Stomach smooth muscle (tissue), 2 donors: ENCODE measurements at regions not wholly inside any gene's neighbourhood (a gene's known extent, or its start where the extent isn't known, plus 50 kb on each side); places are given as distances from the start of the nearest gene placed in this dataset.

Experiments
- H3K27ac ChIP-seq: one replicate; pipeline ENCODE4 v1.7.0; 2013; ENCODE audit warnings: mild to moderate bottlenecking, low read length, inconsistent platforms
- H3K27me3 ChIP-seq, 2 donors: one replicate each; pipeline ENCODE4 v1.7.0; 2013; ENCODE audit warnings: low read length in 2 of 2; ENCODE audit not compliant: insufficient read depth in 2 of 2, control insufficient read depth in 1 of 2
- H3K36me3 ChIP-seq, 2 donors: one replicate each; pipeline ENCODE4 v1.7.0; 2013; ENCODE audit warnings: low read length in 2 of 2; ENCODE audit not compliant: control insufficient read depth in 2 of 2, insufficient read depth in 2 of 2
- H3K4me1 ChIP-seq: one replicate; pipeline ENCODE4 v1.7.0; 2013; ENCODE audit warnings: low read length; ENCODE audit not compliant: control insufficient read depth, insufficient read depth
- H3K4me3 ChIP-seq, 2 donors: one replicate each; pipeline ENCODE4 v1.7.0; 2013; ENCODE audit warnings: low read length in 2 of 2
- H3K9ac ChIP-seq, 2 donors: one replicate each; pipeline ENCODE4 v1.7.0; 2013; ENCODE audit warnings: low read length in 2 of 2, mild to moderate bottlenecking in 1 of 2
- H3K9me3 ChIP-seq, 2 donors: one replicate each; pipeline ENCODE4 v1.7.0; 2013; ENCODE audit warnings: low read length in 2 of 2; ENCODE audit not compliant: control insufficient read depth in 2 of 2
- donor health status: healthy.
- donor health status: Pancreatic carcinoma.

DNA sequence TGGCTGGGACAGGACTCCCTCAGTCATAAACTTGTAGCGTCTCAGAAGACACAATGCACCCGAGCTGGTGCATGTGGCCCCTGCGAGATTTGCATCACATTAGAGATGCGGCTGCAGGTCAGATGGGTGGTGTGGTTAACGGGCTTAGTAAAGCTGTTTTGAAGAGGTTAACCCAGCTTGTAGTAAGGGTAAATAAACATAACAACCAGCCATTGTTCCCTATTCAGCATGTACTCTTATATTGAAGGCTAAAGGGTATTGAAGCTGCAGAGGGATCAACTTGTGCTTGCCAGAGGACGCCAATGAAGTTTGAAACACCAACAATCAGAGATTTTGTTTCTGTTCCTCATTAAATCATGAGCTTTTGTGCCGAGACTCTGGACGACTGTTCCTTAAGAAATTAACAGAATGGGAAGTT, 79.4 kb downstream of the ZIC5 start:
- no peak overlapping the region for H3K9ac ChIP-seq
- H3K9me3 ChIP-seq = no peaks in the 10 kb centered on the region
- H3K4me1 ChIP-seq = peaks cover 6% of the 10 kb centered on the region
- no peak overlapping the region for H3K27ac ChIP-seq
- H3K4me3 ChIP-seq = no peak overlapping the region
- H3K36me3 ChIP-seq = no peaks in the 10 kb centered on the region
- H3K27me3 ChIP-seq = peaks cover 22 to 30% of the 10 kb centered on the region in 2 donors

- no peak overlapping the region for H3K27ac ChIP-seq
- H3K4me3 ChIP-seq = no peak overlapping the region
These were observed 84.9 kb downstream of the ZIC5 start for GRCh38 chr13:99886706-99887105.

DNA sequence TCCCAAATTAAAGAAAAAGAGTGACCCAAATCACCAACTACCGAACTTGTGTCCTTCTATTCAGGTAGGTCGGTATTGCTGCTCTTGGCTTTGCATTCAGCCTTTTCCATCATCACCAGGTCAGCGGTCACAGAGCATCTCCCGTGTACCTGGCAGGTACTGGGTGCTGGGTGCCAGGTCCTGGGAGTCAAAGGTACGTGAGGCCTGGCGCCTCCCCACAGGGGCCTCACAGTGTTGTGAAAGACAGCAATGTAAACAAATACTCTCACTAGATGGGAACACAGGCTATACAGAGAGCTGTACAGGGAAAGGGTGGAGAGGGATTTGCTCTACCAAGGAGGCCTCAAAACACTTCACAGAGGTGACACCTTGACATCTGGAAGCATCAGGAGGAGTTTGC, 86.7 kb downstream of the ZIC5 start:
- H3K27ac ChIP-seq = no peak overlapping the region
- no peaks in the 10 kb centered on the region for H3K9me3 ChIP-seq
- H3K4me1 ChIP-seq = no peaks in the 10 kb centered on the region
- H3K27me3 ChIP-seq = peaks cover 0 to 2% of the 10 kb centered on the region in 2 donors
- H3K9ac ChIP-seq = no peak overlapping the region
- no peak overlapping the region for H3K4me3 ChIP-seq
- no peaks in the 10 kb centered on the region for H3K36me3 ChIP-seq

More at GRCh38 chr13:99886706-99887105, 84.9 kb downstream of the ZIC5 start:
- Histone ChIP-seq H3K9ac (no peak overlapping the region), H3K27me3 (no peaks in the 10 kb centered on the region), H3K9me3 (no peaks in the 10 kb centered on the region), H3K36me3 (no peaks in the 10 kb centered on the region), H3K4me1 (no peaks in the 10 kb centered on the region)

GRCh38 chr13:99883805-99884204, 87.8 kb downstream of the ZIC5 start:
- no peak overlapping the region for H3K27ac ChIP-seq
- H3K4me3 ChIP-seq = no peak overlapping the region
- H3K27me3 ChIP-seq = peaks cover 0 to 2% of the 10 kb centered on the region in 2 donors
- no peaks in the 10 kb centered on the region for H3K9me3 ChIP-seq
- H3K4me1 ChIP-seq = no peaks in the 10 kb centered on the region
- no peaks in the 10 kb centered on the region for H3K36me3 ChIP-seq
- no peak overlapping the region for H3K9ac ChIP-seq

GRCh38 chr13:99878921-99879610, 92.5 kb downstream of the ZIC5 start:
- no peak overlapping the region for H3K4me3 ChIP-seq
- no peaks in the 10 kb centered on the region for H3K36me3 ChIP-seq
- no peak overlapping the region for H3K9ac ChIP-seq
- H3K27me3 ChIP-seq = peaks cover 0 to 2% of the 10 kb centered on the region in 2 donors
- no peak overlapping the region for H3K27ac ChIP-seq
- no peaks in the 10 kb centered on the region for H3K4me1 ChIP-seq
- H3K9me3 ChIP-seq = no peaks in the 10 kb centered on the region

- H3K4me3 ChIP-seq = no peak overlapping the region
- no peaks in the 10 kb centered on the region for H3K9me3 ChIP-seq
- H3K4me1 ChIP-seq = no peaks in the 10 kb centered on the region
- H3K36me3 ChIP-seq = no peaks in the 10 kb centered on the region
- no peak overlapping the region for H3K27ac ChIP-seq
- H3K27me3 ChIP-seq = peaks cover 0 to 2% of the 10 kb centered on the region in 2 donors
- no peak overlapping the region for H3K9ac ChIP-seq
These were observed 94.9 kb downstream of the ZIC5 start for GRCh38 chr13:99876651-99877050.

DNA sequence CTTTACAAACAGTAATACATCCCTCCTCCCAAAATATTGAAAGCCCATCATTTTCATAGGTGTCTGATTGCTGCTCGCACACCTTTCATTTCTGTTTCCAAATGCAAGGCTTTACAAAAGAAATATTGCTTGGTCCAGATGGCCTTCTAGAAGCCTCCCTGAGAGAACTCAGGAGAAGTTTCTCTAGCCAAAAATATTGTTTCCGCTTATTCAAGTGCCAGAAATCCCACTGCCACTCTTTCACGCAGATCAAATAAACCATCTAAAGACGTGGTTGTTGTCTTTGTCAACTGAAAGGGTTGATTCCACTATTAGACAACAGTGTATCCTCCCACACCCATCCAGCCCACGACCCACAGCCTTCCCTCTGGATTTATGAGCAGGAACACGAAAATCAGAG, 96.2 kb downstream of the ZIC5 start:
- Histone ChIP-seq H3K27me3 (peaks cover 0 to under 1% of the 10 kb centered on the region in 2 donors), H3K4me1 (no peaks in the 10 kb centered on the region), H3K27ac (no peak overlapping the region), H3K9ac (no peak overlapping the region), H3K4me3 (no peak overlapping the region), H3K36me3 (no peaks in the 10 kb centered on the region), H3K9me3 (no peaks in the 10 kb centered on the region)

DNA sequence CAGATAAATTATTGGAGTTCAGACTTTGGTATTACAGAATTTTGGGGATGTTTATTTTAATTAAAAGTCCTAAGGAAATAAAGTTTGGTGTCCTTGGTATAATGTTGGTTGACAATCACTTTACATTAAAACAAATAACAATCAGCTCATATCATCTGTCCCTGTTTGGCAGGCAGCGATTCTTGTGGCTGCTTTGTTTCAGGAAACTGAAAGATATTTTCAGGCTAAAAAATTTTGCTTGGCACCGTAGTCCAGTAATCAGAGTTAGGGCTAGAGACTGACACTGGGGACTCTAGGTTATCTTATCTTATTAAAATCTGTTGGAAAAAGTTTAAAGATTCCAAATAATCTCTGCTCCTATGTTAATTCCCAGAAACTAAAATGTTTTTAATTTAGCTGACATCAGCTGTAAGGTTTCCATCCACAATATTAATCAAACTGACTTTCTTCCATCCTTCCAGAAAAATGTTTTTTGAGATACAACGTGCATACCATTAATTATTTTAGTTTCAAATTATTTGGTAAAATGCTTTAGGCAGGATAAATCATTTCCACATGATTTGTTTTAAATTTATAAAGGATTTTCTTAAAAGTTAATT, 97.6 kb downstream of the ZIC5 start:
- Histone ChIP-seq H3K4me3 (no peak overlapping the region), H3K9ac (no peak overlapping the region), H3K4me1 (no peaks in the 10 kb centered on the region), H3K36me3 (no peaks in the 10 kb centered on the region), H3K27ac (no peak overlapping the region), H3K9me3 (no peaks in the 10 kb centered on the region), H3K27me3 (no peaks in the 10 kb centered on the region)

GRCh38 chr13:99873141-99873540, 98.4 kb downstream of the ZIC5 start:
- H3K36me3 ChIP-seq = no peaks in the 10 kb centered on the region
- no peak overlapping the region for H3K9ac ChIP-seq
- H3K4me1 ChIP-seq = no peaks in the 10 kb centered on the region
- H3K9me3 ChIP-seq = no peaks in the 10 kb centered on the region
- H3K4me3 ChIP-seq = no peak overlapping the region
- no peak overlapping the region for H3K27ac ChIP-seq
- no peaks in the 10 kb centered on the region for H3K27me3 ChIP-seq

GRCh38 chr13:99871249-99871898, 100.2 kb downstream of the ZIC5 start:
- no peaks in the 10 kb centered on the region for H3K9me3 ChIP-seq
- no peaks in the 10 kb centered on the region for H3K36me3 ChIP-seq
- no peaks in the 10 kb centered on the region for H3K27me3 ChIP-seq
- H3K4me3 ChIP-seq = no peak overlapping the region
- no peaks in the 10 kb centered on the region for H3K4me1 ChIP-seq
- H3K9ac ChIP-seq = no peak overlapping the region
- H3K27ac ChIP-seq = no peak overlapping the region

GRCh38 chr13:99870541-99870940, 101.0 kb downstream of the ZIC5 start:
- Histone ChIP-seq H3K27me3 (no peaks in the 10 kb centered on the region), H3K4me1 (no peaks in the 10 kb centered on the region), H3K27ac (no peak overlapping the region), H3K9ac (no peak overlapping the region), H3K36me3 (no peaks in the 10 kb centered on the region), H3K4me3 (no peak overlapping the region), H3K9me3 (no peaks in the 10 kb centered on the region)
